22Rv1 (cell line): ENCODE measurements at regions not wholly inside any gene's neighbourhood (a gene's known extent, or its start where the extent isn't known, plus 50 kb on each side); places are given as distances from the start of the nearest gene placed in this dataset.

Experiments used
- ZFX ChIP-seq: fragments of 450-650 bp; IDR thresholded peaks from 2 replicates; pipeline ENCODE4 v1.6.1; 2017; ENCODE audit warnings: antibody characterized with exemption, borderline replicate concordance
- TF ChIP-seq, protein P1 (sequence below): fragments of 450-650 bp; IDR thresholded peaks from 2 replicates; pipeline ENCODE4 v1.5.1; 2017; ENCODE audit warnings: mild to moderate bottlenecking

DNA sequence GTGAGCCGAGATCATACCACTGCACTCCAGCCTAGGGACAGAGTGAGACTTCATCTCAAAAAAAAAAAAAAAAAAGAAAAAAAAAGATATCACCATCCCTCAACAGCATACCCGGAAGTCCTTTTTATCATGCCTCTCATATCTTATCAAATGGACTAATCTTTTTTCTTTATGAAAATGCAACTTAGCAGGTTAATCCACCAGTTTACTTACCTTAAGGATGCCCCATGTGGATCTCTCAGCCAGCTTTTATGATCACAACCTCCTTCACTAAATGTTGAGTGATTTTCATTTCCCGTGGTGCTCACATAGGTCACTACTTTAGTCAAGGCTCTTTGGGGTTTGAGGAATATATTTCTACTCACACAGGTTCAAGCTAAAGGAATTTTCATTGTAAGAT is 248.8 kb upstream of the TBX3 start:
- TF ChIP-seq, protein P1, sequence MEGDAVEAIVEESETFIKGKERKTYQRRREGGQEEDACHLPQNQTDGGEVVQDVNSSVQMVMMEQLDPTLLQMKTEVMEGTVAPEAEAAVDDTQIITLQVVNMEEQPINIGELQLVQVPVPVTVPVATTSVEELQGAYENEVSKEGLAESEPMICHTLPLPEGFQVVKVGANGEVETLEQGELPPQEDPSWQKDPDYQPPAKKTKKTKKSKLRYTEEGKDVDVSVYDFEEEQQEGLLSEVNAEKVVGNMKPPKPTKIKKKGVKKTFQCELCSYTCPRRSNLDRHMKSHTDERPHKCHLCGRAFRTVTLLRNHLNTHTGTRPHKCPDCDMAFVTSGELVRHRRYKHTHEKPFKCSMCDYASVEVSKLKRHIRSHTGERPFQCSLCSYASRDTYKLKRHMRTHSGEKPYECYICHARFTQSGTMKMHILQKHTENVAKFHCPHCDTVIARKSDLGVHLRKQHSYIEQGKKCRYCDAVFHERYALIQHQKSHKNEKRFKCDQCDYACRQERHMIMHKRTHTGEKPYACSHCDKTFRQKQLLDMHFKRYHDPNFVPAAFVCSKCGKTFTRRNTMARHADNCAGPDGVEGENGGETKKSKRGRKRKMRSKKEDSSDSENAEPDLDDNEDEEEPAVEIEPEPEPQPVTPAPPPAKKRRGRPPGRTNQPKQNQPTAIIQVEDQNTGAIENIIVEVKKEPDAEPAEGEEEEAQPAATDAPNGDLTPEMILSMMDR = no peak
- no peak for TF ChIP-seq ZFX
